ENCODE measurements at regions not wholly inside any gene's neighbourhood (a gene's known extent, or its start where the extent isn't known, plus 50 kb on each side); places are given as distances from the start of the nearest gene placed in this dataset.

GRCh38 chr14:106487600-106487999 lies 961.2 kb downstream of the TMEM121 start:
- no peak overlapping the region for H3K4me3 Mint-ChIP-seq (ENCODE audit: low read depth)
- intact Hi-C loops (cut with micrococcal nuclease) = no loop called here
- peaks cover 29% of the 10 kb centered on the region for H3K4me1 Mint-ChIP-seq (ENCODE audit: low read depth)
- DNase-seq (ENCODE audit: low spot score) = no peak
- no peaks in the 10 kb centered on the region for H3K9me3 Mint-ChIP-seq
- H3K27ac Mint-ChIP-seq = no peak overlapping the region
- H3K36me3 Mint-ChIP-seq (ENCODE audit: low read depth) = no peaks in the 10 kb centered on the region
- peaks cover under 1% of the 10 kb centered on the region for H3K27me3 Mint-ChIP-seq (ENCODE audit: low read depth)

GRCh38 chr14:106488291-106488690 lies 961.9 kb downstream of the TMEM121 start:
- Mint-ChIP-seq H3K4me1 (ENCODE audit: low read depth) (peaks cover 29% of the 10 kb centered on the region), H3K4me3 (ENCODE audit: low read depth) (no peak overlapping the region), H3K27me3 (ENCODE audit: low read depth) (peaks cover 3% of the 10 kb centered on the region), H3K36me3 (ENCODE audit: low read depth) (no peaks in the 10 kb centered on the region), H3K9me3 (no peaks in the 10 kb centered on the region), H3K27ac (no peak overlapping the region)
- intact Hi-C loops (cut with micrococcal nuclease) = no loop called here
- no peak for DNase-seq (ENCODE audit: low spot score)

GRCh38 chr14:106489112-106489881 lies 962.9 kb downstream of the TMEM121 start:
- no peak overlapping the region for H3K4me3 Mint-ChIP-seq (ENCODE audit: low read depth)

GRCh38 chr14:106490442-106490841 lies 964.1 kb downstream of the TMEM121 start:
- H3K9me3 Mint-ChIP-seq = no peaks in the 10 kb centered on the region
- DNase-seq (ENCODE audit: low spot score) = no peak
- intact Hi-C loops (cut with micrococcal nuclease) = no loop called here
- peaks cover 38% of the 10 kb centered on the region for H3K4me1 Mint-ChIP-seq (ENCODE audit: low read depth)
- H3K36me3 Mint-ChIP-seq (ENCODE audit: low read depth) = no peaks in the 10 kb centered on the region
- H3K27me3 Mint-ChIP-seq (ENCODE audit: low read depth) = peaks cover 13% of the 10 kb centered on the region
- H3K4me3 Mint-ChIP-seq (ENCODE audit: low read depth) = no peak overlapping the region
- no peak overlapping the region for H3K27ac Mint-ChIP-seq

More at GRCh38 chr14:106489112-106489881, 962.9 kb downstream of the TMEM121 start:
- intact Hi-C loops (cut with micrococcal nuclease) = no loop called here
- Mint-ChIP-seq H3K27me3 (ENCODE audit: low read depth) (peaks cover 7% of the 10 kb centered on the region), H3K27ac (peak overlapping the region; percentile 75), H3K36me3 (ENCODE audit: low read depth) (no peaks in the 10 kb centered on the region), H3K9me3 (no peaks in the 10 kb centered on the region), H3K4me1 (ENCODE audit: low read depth) (peaks cover 34% of the 10 kb centered on the region)
- peak; percentile 31 for DNase-seq (ENCODE audit: low spot score)

GRCh38 chr14:106491851-106492250 lies 965.5 kb downstream of the TMEM121 start:
- peaks cover 36% of the 10 kb centered on the region for H3K4me1 Mint-ChIP-seq (ENCODE audit: low read depth)
- peaks cover 13% of the 10 kb centered on the region for H3K27me3 Mint-ChIP-seq (ENCODE audit: low read depth)
- H3K27ac Mint-ChIP-seq = no peak overlapping the region
- no peaks in the 10 kb centered on the region for H3K9me3 Mint-ChIP-seq
- H3K36me3 Mint-ChIP-seq (ENCODE audit: low read depth) = no peaks in the 10 kb centered on the region
- intact Hi-C loops (cut with micrococcal nuclease) = no loop called here
- DNase-seq (ENCODE audit: low spot score) = no peak
- H3K4me3 Mint-ChIP-seq (ENCODE audit: low read depth) = no peak overlapping the region

- Mint-ChIP-seq H3K4me1 (ENCODE audit: low read depth) (peaks cover 18% of the 10 kb centered on the region), H3K36me3 (ENCODE audit: low read depth) (no peaks in the 10 kb centered on the region), H3K4me3 (ENCODE audit: low read depth) (peak overlapping the region; percentile 75), H3K27ac (no peak overlapping the region), H3K9me3 (no peaks in the 10 kb centered on the region), H3K27me3 (ENCODE audit: low read depth) (peaks cover 22% of the 10 kb centered on the region)
- no peak for DNase-seq (ENCODE audit: low spot score)
- intact Hi-C loops (cut with micrococcal nuclease) = no loop called here
Observed at GRCh38 chr14:106493962-106494823, 967.8 kb downstream of the TMEM121 start.

GRCh38 chr14:106500571-106500970 lies 974.2 kb downstream of the TMEM121 start:
- no peak for DNase-seq (ENCODE audit: low spot score)
- Mint-ChIP-seq H3K4me3 (ENCODE audit: low read depth) (no peak overlapping the region), H3K36me3 (ENCODE audit: low read depth) (no peaks in the 10 kb centered on the region), H3K27me3 (ENCODE audit: low read depth) (peaks cover 42% of the 10 kb centered on the region), H3K27ac (no peak overlapping the region), H3K9me3 (no peaks in the 10 kb centered on the region), H3K4me1 (ENCODE audit: low read depth) (no peaks in the 10 kb centered on the region)
- intact Hi-C loops (cut with micrococcal nuclease) = no loop called here

GRCh38 chr14:106501898-106502297 lies 975.5 kb downstream of the TMEM121 start:
- H3K9me3 Mint-ChIP-seq = no peaks in the 10 kb centered on the region
- H3K27ac Mint-ChIP-seq = no peak overlapping the region
- no peak overlapping the region for H3K4me3 Mint-ChIP-seq (ENCODE audit: low read depth)
- H3K4me1 Mint-ChIP-seq (ENCODE audit: low read depth) = peaks cover 7% of the 10 kb centered on the region
- H3K36me3 Mint-ChIP-seq (ENCODE audit: low read depth) = no peaks in the 10 kb centered on the region
- intact Hi-C loops (cut with micrococcal nuclease) = no loop called here
- DNase-seq (ENCODE audit: low spot score) = no peak
- H3K27me3 Mint-ChIP-seq (ENCODE audit: low read depth) = peaks cover 46% of the 10 kb centered on the region

GRCh38 chr14:106505366-106505765 lies 979.0 kb downstream of the TMEM121 start:
- no peak overlapping the region for H3K27ac Mint-ChIP-seq

GRCh38 chr14:106506881-106507305 lies 980.5 kb downstream of the TMEM121 start:
- H3K4me1 Mint-ChIP-seq (ENCODE audit: low read depth) = peaks cover 44% of the 10 kb centered on the region
- DNase-seq (ENCODE audit: low spot score) = peak; percentile 41
- peaks cover 35% of the 10 kb centered on the region for H3K27me3 Mint-ChIP-seq (ENCODE audit: low read depth)
- H3K27ac Mint-ChIP-seq = no peak overlapping the region
- no peaks in the 10 kb centered on the region for H3K36me3 Mint-ChIP-seq (ENCODE audit: low read depth)
- intact Hi-C loops (cut with micrococcal nuclease) = no loop called here
- H3K4me3 Mint-ChIP-seq (ENCODE audit: low read depth) = no peak overlapping the region
- H3K9me3 Mint-ChIP-seq = no peaks in the 10 kb centered on the region

More at GRCh38 chr14:106505366-106505765, 979.0 kb downstream of the TMEM121 start:
- H3K36me3 Mint-ChIP-seq (ENCODE audit: low read depth) = no peaks in the 10 kb centered on the region
- no peak for DNase-seq (ENCODE audit: low spot score)
- intact Hi-C loops (cut with micrococcal nuclease) = no loop called here
- peaks cover 29% of the 10 kb centered on the region for H3K4me1 Mint-ChIP-seq (ENCODE audit: low read depth)
- H3K27me3 Mint-ChIP-seq (ENCODE audit: low read depth) = peaks cover 40% of the 10 kb centered on the region
- no peaks in the 10 kb centered on the region for H3K9me3 Mint-ChIP-seq
- no peak overlapping the region for H3K4me3 Mint-ChIP-seq (ENCODE audit: low read depth)

- H3K4me1 Mint-ChIP-seq (ENCODE audit: low read depth) = peaks cover 47% of the 10 kb centered on the region
- H3K27ac Mint-ChIP-seq = peak overlapping the region; percentile 17
- intact Hi-C loops (cut with micrococcal nuclease) = no loop called here
- peaks cover 34% of the 10 kb centered on the region for H3K27me3 Mint-ChIP-seq (ENCODE audit: low read depth)
- H3K36me3 Mint-ChIP-seq (ENCODE audit: low read depth) = no peaks in the 10 kb centered on the region
- DNase-seq (ENCODE audit: low spot score) = no peak
- no peaks in the 10 kb centered on the region for H3K9me3 Mint-ChIP-seq
- peak overlapping the region; percentile 23 for H3K4me3 Mint-ChIP-seq (ENCODE audit: low read depth)
Observed at GRCh38 chr14:106507354-106507753, 981.0 kb downstream of the TMEM121 start.

- Mint-ChIP-seq H3K4me3 (ENCODE audit: low read depth) (no peak overlapping the region), H3K9me3 (no peaks in the 10 kb centered on the region), H3K4me1 (ENCODE audit: low read depth) (peaks cover 53% of the 10 kb centered on the region), H3K27ac (no peak overlapping the region), H3K36me3 (ENCODE audit: low read depth) (no peaks in the 10 kb centered on the region), H3K27me3 (ENCODE audit: low read depth) (peaks cover 32% of the 10 kb centered on the region)
- intact Hi-C loops (cut with micrococcal nuclease) = no loop called here
- no peak for DNase-seq (ENCODE audit: low spot score)
Observed at GRCh38 chr14:106508216-106508615, 981.8 kb downstream of the TMEM121 start.

GRCh38 chr14:106509176-106509575 lies 982.8 kb downstream of the TMEM121 start:
- no peak for DNase-seq (ENCODE audit: low spot score)
- Mint-ChIP-seq H3K4me3 (ENCODE audit: low read depth) (no peak overlapping the region), H3K4me1 (ENCODE audit: low read depth) (peaks cover 57% of the 10 kb centered on the region), H3K27ac (no peak overlapping the region), H3K27me3 (ENCODE audit: low read depth) (peaks cover 35% of the 10 kb centered on the region), H3K9me3 (no peaks in the 10 kb centered on the region), H3K36me3 (ENCODE audit: low read depth) (no peaks in the 10 kb centered on the region)
- intact Hi-C loops (cut with micrococcal nuclease) = no loop called here

Measured in activated T-helper 2 cell treated with anti-CD3 and anti-CD28 coated beads, Interferon-gamma antibody, Interleukin-2, Interleukin-4, amounts not matched to agents 10 μg/mL and 5 μg/mL and 100 μg/mL, durations not matched to agents 14 hours and 24 hours and 36 hours (primary cell).